ENCODE measurements at regions not wholly inside any gene's neighbourhood (a gene's known extent, or its start where the extent isn't known, plus 50 kb on each side); places are given as distances from the start of the nearest gene placed in this dataset.
A peak's percentile ranks its signal among the peaks of the same experiment; 100 is the strongest.

DNA sequence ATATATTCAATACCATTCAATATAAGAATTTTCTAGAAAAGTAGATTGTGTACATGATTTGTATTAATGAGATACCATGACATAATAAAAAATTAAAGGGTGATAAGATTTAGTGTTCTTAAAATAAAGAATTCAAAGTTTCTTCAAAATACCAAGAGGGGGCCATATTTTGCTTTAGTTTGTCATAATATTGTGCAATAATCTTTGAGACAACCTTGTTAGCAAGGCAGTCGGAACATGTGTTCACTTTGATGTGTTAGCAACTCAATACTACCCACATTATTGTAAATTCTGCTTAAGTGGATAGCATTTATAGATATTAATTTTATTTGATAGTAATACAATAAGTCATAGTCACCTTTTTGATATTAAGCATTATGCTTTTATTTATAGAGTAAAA, 241.3 kb upstream of the PDGFD start:
- TF ChIP-seq HDAC2 (IDR thresholded peaks at IDR 0.05): no peak
- no peak for TF ChIP-seq RFX5 (IDR thresholded peaks at IDR 0.05; ENCODE audit: low read depth, low read length)
- TF ChIP-seq CEBPB (tag; IDR thresholded peaks at IDR 0.05): peak; percentile 66
- TF ChIP-seq, protein P1, sequence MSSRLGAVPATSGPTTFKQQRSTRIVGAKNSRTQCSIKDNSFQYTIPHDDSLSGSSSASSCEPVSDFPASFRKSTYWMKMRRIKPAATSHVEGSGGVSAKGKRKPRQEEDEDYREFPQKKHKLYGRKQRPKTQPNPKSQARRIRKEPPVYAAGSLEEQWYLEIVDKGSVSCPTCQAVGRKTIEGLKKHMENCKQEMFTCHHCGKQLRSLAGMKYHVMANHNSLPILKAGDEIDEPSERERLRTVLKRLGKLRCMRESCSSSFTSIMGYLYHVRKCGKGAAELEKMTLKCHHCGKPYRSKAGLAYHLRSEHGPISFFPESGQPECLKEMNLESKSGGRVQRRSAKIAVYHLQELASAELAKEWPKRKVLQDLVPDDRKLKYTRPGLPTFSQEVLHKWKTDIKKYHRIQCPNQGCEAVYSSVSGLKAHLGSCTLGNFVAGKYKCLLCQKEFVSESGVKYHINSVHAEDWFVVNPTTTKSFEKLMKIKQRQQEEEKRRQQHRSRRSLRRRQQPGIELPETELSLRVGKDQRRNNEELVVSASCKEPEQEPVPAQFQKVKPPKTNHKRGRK (tag; IDR thresholded peaks at IDR 0.05): no peak
- TF ChIP-seq SIN3B (IDR thresholded peaks at IDR 0.05; ENCODE audit: low read depth): no peak
- TF ChIP-seq, protein P2, sequence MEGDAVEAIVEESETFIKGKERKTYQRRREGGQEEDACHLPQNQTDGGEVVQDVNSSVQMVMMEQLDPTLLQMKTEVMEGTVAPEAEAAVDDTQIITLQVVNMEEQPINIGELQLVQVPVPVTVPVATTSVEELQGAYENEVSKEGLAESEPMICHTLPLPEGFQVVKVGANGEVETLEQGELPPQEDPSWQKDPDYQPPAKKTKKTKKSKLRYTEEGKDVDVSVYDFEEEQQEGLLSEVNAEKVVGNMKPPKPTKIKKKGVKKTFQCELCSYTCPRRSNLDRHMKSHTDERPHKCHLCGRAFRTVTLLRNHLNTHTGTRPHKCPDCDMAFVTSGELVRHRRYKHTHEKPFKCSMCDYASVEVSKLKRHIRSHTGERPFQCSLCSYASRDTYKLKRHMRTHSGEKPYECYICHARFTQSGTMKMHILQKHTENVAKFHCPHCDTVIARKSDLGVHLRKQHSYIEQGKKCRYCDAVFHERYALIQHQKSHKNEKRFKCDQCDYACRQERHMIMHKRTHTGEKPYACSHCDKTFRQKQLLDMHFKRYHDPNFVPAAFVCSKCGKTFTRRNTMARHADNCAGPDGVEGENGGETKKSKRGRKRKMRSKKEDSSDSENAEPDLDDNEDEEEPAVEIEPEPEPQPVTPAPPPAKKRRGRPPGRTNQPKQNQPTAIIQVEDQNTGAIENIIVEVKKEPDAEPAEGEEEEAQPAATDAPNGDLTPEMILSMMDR (IDR thresholded peaks at IDR 0.05 in 2 of 3, conservative IDR thresholded peaks at IDR 0.05 in 1 of 3; ENCODE audit: insufficient read depth in 2 of 3, low read depth in 1 of 3, low read length in 3 of 3): no peak
- TF ChIP-seq TARDBP (IDR thresholded peaks at IDR 0.05): no peak
- TF ChIP-seq ZNF699 (CRISPR knock-in tag; IDR thresholded peaks at IDR 0.05; ENCODE audit: insufficient replicate concordance): no peak

Measured in K562 (cell line).